K562 (cell line): ENCODE measurements at regions not wholly inside any gene's neighbourhood (a gene's known extent, or its start where the extent isn't known, plus 50 kb on each side); places are given as distances from the start of the nearest gene placed in this dataset.

ENCODE experiments used
- ATF3 ChIP-seq, 2 experiments: fragments of 450-650 bp in 1 of 2; sonication (generic) in 1 of 2; formaldehyde crosslinking in 1 of 2; IDR thresholded peaks in 1 of 2; conservative IDR thresholded peaks in 1 of 2; 2 replicates each; pipeline versions ENCODE4 v1.6.1 to v1.8.1; 2016 to 2023; ENCODE audit warnings: mild to moderate bottlenecking in 2 of 2, moderate library complexity in 2 of 2, inconsistent platforms in 1 of 2, missing genetic modification reagents in 1 of 2
- CBX2 ChIP-seq: fragments of 200-600 bp; sonication (generic); IDR thresholded peaks from one replicate; pipeline ENCODE4 v1.6.1; 2012; ENCODE audit warnings: mild to moderate bottlenecking, low read length, inconsistent platforms; ENCODE audit not compliant: insufficient read depth, poor library complexity, severe bottlenecking
- E2F6 ChIP-seq, 2 experiments: IDR thresholded peaks; 2 replicates each; pipeline ENCODE4 v1.6.1; 2011; ENCODE audit warnings: borderline replicate concordance in 1 of 2, control low read depth in 1 of 2, low read depth in 1 of 2, low read length in 1 of 2, mild to moderate bottlenecking in 1 of 2, mixed read lengths in 1 of 2, moderate library complexity in 1 of 2; ENCODE audit not compliant: insufficient read depth in 1 of 2, insufficient read length in 1 of 2, poor library complexity in 1 of 2, severe bottlenecking in 1 of 2; ENCODE audit errors: extremely low read depth in 1 of 2
- POLR2A ChIP-seq: fragments of 450-650 bp; conservative IDR thresholded peaks from 2 replicates; pipeline ENCODE4 v1.6.1; 2016
- RNF2 ChIP-seq: sonication (generic); IDR thresholded peaks from 2 replicates; pipeline ENCODE4 v1.6.1; 2016
- SMARCE1 ChIP-seq: fragments of 450-650 bp; IDR thresholded peaks from 2 replicates; pipeline ENCODE4 v1.7.1; 2016; ENCODE audit warnings: mild to moderate bottlenecking
- ZBTB8A ChIP-seq: fragments of 450-650 bp; IDR thresholded peaks from 2 replicates; pipeline ENCODE4 v1.6.1; 2018; ENCODE audit warnings: mild to moderate bottlenecking, moderate library complexity; ENCODE audit not compliant: partially characterized antibody
- ZNF143 ChIP-seq: sonication (generic); formaldehyde crosslinking; IDR thresholded peaks from 2 replicates; pipeline ENCODE4 v1.9.0; 2022; ENCODE audit warnings: mild to moderate bottlenecking, missing genetic modification reagents
- ZNF507 ChIP-seq: conservative IDR thresholded peaks from 2 replicates; pipeline ENCODE4 v1.6.1; 2017; ENCODE audit warnings: missing genetic modification characterization, missing compliant biosample characterization

GRCh38 chr20:19864130-19864529 is 106.1 kb downstream of the RIN2 start:
- TF ChIP-seq SMARCE1 (no peak), RNF2 (no peak), CBX2 (no peak), ZNF507 (tag) (no peak), ZBTB8A (no peak), ATF3 (IDR thresholded peaks at IDR 0.05) (no peak), ATF3 (CRISPR knock-in tag; conservative IDR thresholded peaks at IDR 0.05) (no peak), POLR2A (no peak), ZNF143 (CRISPR knock-in tag) (no peak), E2F6 (IDR thresholded peaks at IDR 0.05; ENCODE audit: borderline replicate concordance in 1 of 2, extremely low read depth in 1 of 2, insufficient read depth in 1 of 2, insufficient read length in 1 of 2, low read depth in 1 of 2, low read length in 1 of 2, poor library complexity in 1 of 2, severe bottlenecking in 1 of 2) (no peak)
